ENCODE measurements at regions not wholly inside any gene's neighbourhood (a gene's known extent, or its start where the extent isn't known, plus 50 kb on each side); places are given as distances from the start of the nearest gene placed in this dataset.

- TF ChIP-seq FOXK2 (IDR thresholded peaks at IDR 0.05) (no peak), FOXA1 (IDR thresholded peaks at IDR 0.05) (no peak), L3MBTL2 (conservative IDR thresholded peaks at IDR 0.05) (no peak), TARDBP (IDR thresholded peaks at IDR 0.05) (no peak)
Observed at GRCh38 chr17:79464318-79465010, 146.4 kb downstream of the RBFOX3 start.
